ENCODE measurements at regions not wholly inside any gene's neighbourhood (a gene's known extent, or its start where the extent isn't known, plus 50 kb on each side); places are given as distances from the start of the nearest gene placed in this dataset.

- TF ChIP-seq ZNF565 (CRISPR knock-in tag; conservative IDR thresholded peaks at IDR 0.05; ENCODE audit: low read depth) = no peak
- no peak for TF ChIP-seq GLIS3 (CRISPR knock-in tag; IDR thresholded peaks at IDR 0.05)
- TF ChIP-seq BACH2 (CRISPR knock-in tag; IDR thresholded peaks at IDR 0.05; ENCODE audit: borderline replicate concordance) = no peak
- no peak for TF ChIP-seq ESRRG (CRISPR knock-in tag; IDR thresholded peaks at IDR 0.05)
- no peak for TF ChIP-seq CSRNP3 (CRISPR knock-in tag; IDR thresholded peaks at IDR 0.05)
- TF ChIP-seq PATZ1 (CRISPR knock-in tag; IDR thresholded peaks at IDR 0.05; ENCODE audit: borderline replicate concordance) = no peak
- TF ChIP-seq TCF4 (CRISPR knock-in tag; IDR thresholded peaks at IDR 0.05; ENCODE audit: borderline replicate concordance) = no peak
- TF ChIP-seq ZFP30 (CRISPR knock-in tag; IDR thresholded peaks at IDR 0.05) = no peak
- no peak for TF ChIP-seq ZNF70 (CRISPR knock-in tag; IDR thresholded peaks at IDR 0.05)
- no peak for TF ChIP-seq CSDC2 (CRISPR knock-in tag; IDR thresholded peaks at IDR 0.05)
- TF ChIP-seq ISL1 (CRISPR knock-in tag; IDR thresholded peaks at IDR 0.05) = no peak
- TF ChIP-seq ARNTL (CRISPR knock-in tag; IDR thresholded peaks at IDR 0.05; ENCODE audit: borderline replicate concordance, low read depth) = no peak
- TF ChIP-seq SNAI2 (CRISPR knock-in tag; IDR thresholded peaks at IDR 0.05) = no peak
- no peak for TF ChIP-seq ZC3H10 (CRISPR knock-in tag; IDR thresholded peaks at IDR 0.05)
- no peak for TF ChIP-seq ZFP3 (CRISPR knock-in tag; IDR thresholded peaks at IDR 0.05)
- no peak for TF ChIP-seq POU6F1 (CRISPR knock-in tag; IDR thresholded peaks at IDR 0.05; ENCODE audit: borderline replicate concordance, low read depth)
- no peak for TF ChIP-seq OSR1 (CRISPR knock-in tag; IDR thresholded peaks at IDR 0.05)
- ATAC-seq = no peak
These were observed 236.6 kb upstream of the MYO3A start for GRCh38 chr10:25697412-25697811.

- no peak for ATAC-seq
- no peak for TF ChIP-seq POU6F1 (CRISPR knock-in tag; IDR thresholded peaks at IDR 0.05; ENCODE audit: borderline replicate concordance, low read depth)
- TF ChIP-seq ZNF8 (CRISPR knock-in tag; IDR thresholded peaks at IDR 0.05) = no peak
- TF ChIP-seq CSDC2 (CRISPR knock-in tag; IDR thresholded peaks at IDR 0.05) = no peak
- TF ChIP-seq GLIS3 (CRISPR knock-in tag; IDR thresholded peaks at IDR 0.05) = no peak
- no peak for TF ChIP-seq ZFP30 (CRISPR knock-in tag; IDR thresholded peaks at IDR 0.05)
- TF ChIP-seq ZNF70 (CRISPR knock-in tag; IDR thresholded peaks at IDR 0.05) = no peak
- TF ChIP-seq ZC3H10 (CRISPR knock-in tag; IDR thresholded peaks at IDR 0.05) = no peak
These were observed 235.4 kb upstream of the MYO3A start for GRCh38 chr10:25698638-25699037.

- TF ChIP-seq POU6F1 (CRISPR knock-in tag; IDR thresholded peaks at IDR 0.05; ENCODE audit: borderline replicate concordance, low read depth) (no peak), ZNF565 (CRISPR knock-in tag; conservative IDR thresholded peaks at IDR 0.05; ENCODE audit: low read depth) (no peak), CSDC2 (CRISPR knock-in tag; IDR thresholded peaks at IDR 0.05) (no peak), GLIS3 (CRISPR knock-in tag; IDR thresholded peaks at IDR 0.05) (no peak), TSHZ2 (CRISPR knock-in tag; IDR thresholded peaks at IDR 0.05) (no peak), ARNTL (CRISPR knock-in tag; IDR thresholded peaks at IDR 0.05; ENCODE audit: borderline replicate concordance, low read depth) (no peak), ZNF70 (CRISPR knock-in tag; IDR thresholded peaks at IDR 0.05) (no peak), ESRRG (CRISPR knock-in tag; IDR thresholded peaks at IDR 0.05) (no peak), TCF4 (CRISPR knock-in tag; IDR thresholded peaks at IDR 0.05; ENCODE audit: borderline replicate concordance) (no peak), ISL1 (CRISPR knock-in tag; IDR thresholded peaks at IDR 0.05) (no peak), ZFP3 (CRISPR knock-in tag; IDR thresholded peaks at IDR 0.05) (no peak)
- ATAC-seq = no peak
These were observed 234.4 kb upstream of the MYO3A start for GRCh38 chr10:25699631-25700030.

Measured in SK-N-SH treated with all-trans-retinoic acid at 6 μM for 48 hours (cell line).